ENCODE measurements at regions not wholly inside any gene's neighbourhood (a gene's known extent, or its start where the extent isn't known, plus 50 kb on each side); places are given as distances from the start of the nearest gene placed in this dataset.

GRCh38 chr16:85479972-85480726 is 133.0 kb upstream of the GSE1 start:
- TF ChIP-seq CTCF (IDR thresholded peaks at IDR 0.05; ENCODE audit: low read depth, low read length) (peak; percentile 62), EZH2phosphoT487 (IDR thresholded peaks at IDR 0.05; ENCODE audit: low read depth) (no peak)
